ENCODE measurements at regions not wholly inside any gene's neighbourhood (a gene's known extent, or its start where the extent isn't known, plus 50 kb on each side); places are given as distances from the start of the nearest gene placed in this dataset.

- CTCF ChIA-PET, result no interaction called here
These were observed 300.2 kb upstream of the VCX start for GRCh38 chrX:7542587-7543380.

GRCh38 chrX:7522860-7523259 lies 320.1 kb upstream of the VCX start:
- intact Hi-C loops (cut with micrococcal nuclease), result no loop called here
- H3K27ac Mint-ChIP-seq (ENCODE audit: low read depth, unreplicated experiment), result no peak overlapping the region
- ChIA-PET POLR2A (no interaction called here), CTCF (no interaction called here)
- no peaks in the 10 kb centered on the region for H3K36me3 Mint-ChIP-seq (ENCODE audit: insufficient read depth, unreplicated experiment)
- H3K4me3 Mint-ChIP-seq (ENCODE audit: unreplicated experiment), result no peak overlapping the region
- no TSS peak for BruUV-seq (replicated peaks)
- peaks cover 8% of the 10 kb centered on the region for H3K27me3 Mint-ChIP-seq (ENCODE audit: insufficient read depth, unreplicated experiment)
- H3K4me1 Mint-ChIP-seq (ENCODE audit: insufficient read depth, unreplicated experiment), result no peaks in the 10 kb centered on the region
- no peak for TF ChIP-seq CTCF (IDR thresholded peaks at IDR 0.05; ENCODE audit: unreplicated experiment)
- no peak for DNase-seq (ENCODE audit: unreplicated experiment)
- H3K9me3 Mint-ChIP-seq (ENCODE audit: unreplicated experiment), result peaks cover 8% of the 10 kb centered on the region

More at GRCh38 chrX:7542587-7543380, 300.2 kb upstream of the VCX start:
- intact Hi-C loops (cut with micrococcal nuclease), result no loop called here
- POLR2A ChIA-PET, result no interaction called here
- no peak for DNase-seq (ENCODE audit: unreplicated experiment)
- no TSS peak for BruUV-seq (replicated peaks)
- Mint-ChIP-seq H3K27ac (ENCODE audit: low read depth, unreplicated experiment) (no peak overlapping the region), H3K4me1 (ENCODE audit: insufficient read depth, unreplicated experiment) (no peaks in the 10 kb centered on the region), H3K27me3 (ENCODE audit: insufficient read depth, unreplicated experiment) (no peaks in the 10 kb centered on the region), H3K36me3 (ENCODE audit: insufficient read depth, unreplicated experiment) (no peaks in the 10 kb centered on the region), H3K9me3 (ENCODE audit: unreplicated experiment) (peaks cover 22% of the 10 kb centered on the region), H3K4me3 (ENCODE audit: unreplicated experiment) (no peak overlapping the region)
- TF ChIP-seq CTCF (IDR thresholded peaks at IDR 0.05; ENCODE audit: unreplicated experiment), result no peak

- TF ChIP-seq CTCF (IDR thresholded peaks at IDR 0.05; ENCODE audit: unreplicated experiment), result no peak
- DNase-seq (ENCODE audit: unreplicated experiment), result peak; percentile 40
- Mint-ChIP-seq H3K9me3 (ENCODE audit: unreplicated experiment) (peaks cover 4% of the 10 kb centered on the region), H3K27ac (ENCODE audit: low read depth, unreplicated experiment) (no peak overlapping the region), H3K27me3 (ENCODE audit: insufficient read depth, unreplicated experiment) (no peaks in the 10 kb centered on the region), H3K4me3 (ENCODE audit: unreplicated experiment) (no peak overlapping the region), H3K4me1 (ENCODE audit: insufficient read depth, unreplicated experiment) (peaks cover 11% of the 10 kb centered on the region), H3K36me3 (ENCODE audit: insufficient read depth, unreplicated experiment) (no peaks in the 10 kb centered on the region)
- no TSS peak for BruUV-seq (replicated peaks)
- CTCF ChIA-PET, result no interaction called here
- intact Hi-C loops (cut with micrococcal nuclease), result loop anchor here (10.0 kb wide), 1 partner anchor 141 kb away; no protein-coding TSS in a partner anchor
- POLR2A ChIA-PET, result no interaction called here
These were observed 327.1 kb upstream of the VCX start for GRCh38 chrX:7515681-7516413.

GRCh38 chrX:7514871-7515599 lies 327.9 kb upstream of the VCX start:
- no peak for TF ChIP-seq CTCF (IDR thresholded peaks at IDR 0.05; ENCODE audit: unreplicated experiment)
- peak; percentile 84 for DNase-seq (ENCODE audit: unreplicated experiment)
- Mint-ChIP-seq H3K36me3 (ENCODE audit: insufficient read depth, unreplicated experiment) (no peaks in the 10 kb centered on the region), H3K27me3 (ENCODE audit: insufficient read depth, unreplicated experiment) (no peaks in the 10 kb centered on the region), H3K4me1 (ENCODE audit: insufficient read depth, unreplicated experiment) (peaks cover 11% of the 10 kb centered on the region), H3K4me3 (ENCODE audit: unreplicated experiment) (no peak overlapping the region), H3K27ac (ENCODE audit: low read depth, unreplicated experiment) (no peak overlapping the region), H3K9me3 (ENCODE audit: unreplicated experiment) (peaks cover 4% of the 10 kb centered on the region)
- BruUV-seq (replicated peaks), result no TSS peak
- CTCF ChIA-PET, result no interaction called here
- POLR2A ChIA-PET, result no interaction called here
- intact Hi-C loops (cut with micrococcal nuclease), result loop anchor here (10.0 kb wide), 1 partner anchor 140 kb away; no protein-coding TSS in a partner anchor

All from MCF 10A (cell line).